K562 (cell line): ENCODE measurements at regions not wholly inside any gene's neighbourhood (a gene's known extent, or its start where the extent isn't known, plus 50 kb on each side); places are given as distances from the start of the nearest gene placed in this dataset.
A peak's percentile ranks its signal among the peaks of the same experiment; 100 is the strongest.

Source experiments
- ARID1B ChIP-seq: fragments of 450-650 bp; IDR thresholded peaks from 2 replicates; pipeline ENCODE4 v1.6.1; 2016; ENCODE audit warnings: antibody characterized with exemption, mild to moderate bottlenecking, inconsistent platforms
- CBFA2T3 ChIP-seq: fragments of 450-650 bp; IDR thresholded peaks from 2 replicates; pipeline ENCODE4 v1.6.1; 2017
- GABPA ChIP-seq: fragments of 200-800 bp; sonication (Bioruptor generic); conservative IDR thresholded peaks from 2 replicates; pipeline ENCODE4 v1.6.1; 2016; ENCODE audit warnings: low read depth, missing genetic modification characterization, missing compliant biosample characterization
- GTF2F1 ChIP-seq: IDR thresholded peaks from 2 replicates; pipeline ENCODE4 v1.6.1; 2011; ENCODE audit warnings: low read depth, low read length, improper control_type of control experiment
- IRF2 ChIP-seq: sonication (generic); formaldehyde crosslinking; IDR thresholded peaks from 2 replicates; pipeline ENCODE4 v1.8.1; 2022; ENCODE audit warnings: mild to moderate bottlenecking, missing genetic modification reagents
- JUNB ChIP-seq: fragments of 450-650 bp; formaldehyde crosslinking; conservative IDR thresholded peaks from 2 replicates; pipeline ENCODE4 v1.4.0; 2020; ENCODE audit warnings: mild to moderate bottlenecking
- KDM5B ChIP-seq: fragments of 200-600 bp; sonication (generic); IDR thresholded peaks from 2 replicates; pipeline ENCODE4 v1.6.1; 2012; ENCODE audit warnings: low read depth, mild to moderate bottlenecking, moderate library complexity, low read length, control low read depth, inconsistent platforms; ENCODE audit not compliant: insufficient replicate concordance
- LCOR ChIP-seq: sonication (generic); formaldehyde crosslinking; IDR thresholded peaks from 2 replicates; pipeline ENCODE4 v1.8.0; 2022; ENCODE audit warnings: mild to moderate bottlenecking, missing genetic modification reagents
- MED1 ChIP-seq: sonication (generic); formaldehyde crosslinking; IDR thresholded peaks from 2 replicates; pipeline ENCODE4 v1.8.1; 2023; ENCODE audit warnings: missing genetic modification reagents, borderline replicate concordance
- NR1H2 ChIP-seq: sonication (generic); formaldehyde crosslinking; IDR thresholded peaks from 2 replicates; pipeline ENCODE4 v1.4.0; 2020; ENCODE audit warnings: mild to moderate bottlenecking, missing genetic modification reagents
- NR2C1 ChIP-seq, 2 experiments: fragments of 450-650 bp; IDR thresholded peaks; 2 replicates each; pipeline ENCODE4 v1.6.1; 2017; ENCODE audit warnings: mild to moderate bottlenecking in 2 of 2, antibody characterized with exemption in 1 of 2, inconsistent platforms in 1 of 2, missing compliant biosample characterization in 1 of 2, missing genetic modification characterization in 1 of 2
- PHTF2 ChIP-seq: fragments of 250-450 bp; sonication (Bioruptor Pico); IDR thresholded peaks from 2 replicates; pipeline ENCODE4 v1.5.0; 2021; ENCODE audit warnings: mild to moderate bottlenecking
- POLR2G ChIP-seq: fragments of 200-400 bp; formaldehyde crosslinking; IDR thresholded peaks from 2 replicates; pipeline ENCODE4 v1.6.1; 2017; ENCODE audit warnings: low read depth, mild to moderate bottlenecking, antibody characterized with exemption, low read length, moderate library complexity
- RBBP5 ChIP-seq: fragments of 200-600 bp; sonication (generic); IDR thresholded peaks from 2 replicates; pipeline ENCODE4 v1.6.1; 2012; ENCODE audit warnings: borderline replicate concordance, mild to moderate bottlenecking, low read length, control low read depth, inconsistent platforms; ENCODE audit not compliant: insufficient read depth, poor library complexity, severe bottlenecking
- RBM39 ChIP-seq: fragments of 200-400 bp; formaldehyde crosslinking; optimal IDR thresholded peaks from 2 replicates; pipeline ENCODE3; 2018; ENCODE audit warnings: low read depth, low read length
- SMARCC2 ChIP-seq: fragments of 450-650 bp; IDR thresholded peaks from 2 replicates; pipeline ENCODE4 v1.6.1; 2017; ENCODE audit warnings: antibody characterized with exemption, moderate library complexity, mild to moderate bottlenecking, low read depth
- STAT5A ChIP-seq: IDR thresholded peaks from 2 replicates; pipeline ENCODE4 v1.6.1; 2012; ENCODE audit warnings: low read length, inconsistent platforms, borderline replicate concordance
- TBL1XR1 ChIP-seq, 2 experiments: IDR thresholded peaks; 2 replicates each; pipeline ENCODE4 v1.6.1; 2012; ENCODE audit warnings: improper control_type of control experiment in 2 of 2, low read length in 2 of 2, mild to moderate bottlenecking in 1 of 2
- ZNF197 ChIP-seq: fragments of 200-800 bp; sonication (Bioruptor generic); IDR thresholded peaks from 2 replicates; pipeline ENCODE4 v1.6.1; 2016; ENCODE audit warnings: low read depth, missing genetic modification characterization, missing compliant biosample characterization
- ZNF551 ChIP-seq: fragments of 250-450 bp; sonication (Bioruptor Pico); IDR thresholded peaks from 2 replicates; pipeline ENCODE4 v1.5.0; 2021; ENCODE audit warnings: mild to moderate bottlenecking, moderate library complexity
- TF ChIP-seq, protein P1 (sequence below): fragments of 250-450 bp; sonication (Bioruptor Pico); IDR thresholded peaks from 2 replicates; pipeline ENCODE4 v1.6.1; 2021; ENCODE audit warnings: mild to moderate bottlenecking
- TF ChIP-seq, protein P2 (sequence below): sonication (generic); formaldehyde crosslinking; IDR thresholded peaks from 2 replicates; pipeline ENCODE4 v1.9.0; 2022; ENCODE audit warnings: mild to moderate bottlenecking, missing genetic modification reagents
- TF ChIP-seq, protein P3 (sequence below): fragments of 250-450 bp; sonication (Bioruptor Pico); IDR thresholded peaks from 2 replicates; pipeline ENCODE4 v1.5.0; 2021; ENCODE audit warnings: mild to moderate bottlenecking, moderate library complexity

DNA sequence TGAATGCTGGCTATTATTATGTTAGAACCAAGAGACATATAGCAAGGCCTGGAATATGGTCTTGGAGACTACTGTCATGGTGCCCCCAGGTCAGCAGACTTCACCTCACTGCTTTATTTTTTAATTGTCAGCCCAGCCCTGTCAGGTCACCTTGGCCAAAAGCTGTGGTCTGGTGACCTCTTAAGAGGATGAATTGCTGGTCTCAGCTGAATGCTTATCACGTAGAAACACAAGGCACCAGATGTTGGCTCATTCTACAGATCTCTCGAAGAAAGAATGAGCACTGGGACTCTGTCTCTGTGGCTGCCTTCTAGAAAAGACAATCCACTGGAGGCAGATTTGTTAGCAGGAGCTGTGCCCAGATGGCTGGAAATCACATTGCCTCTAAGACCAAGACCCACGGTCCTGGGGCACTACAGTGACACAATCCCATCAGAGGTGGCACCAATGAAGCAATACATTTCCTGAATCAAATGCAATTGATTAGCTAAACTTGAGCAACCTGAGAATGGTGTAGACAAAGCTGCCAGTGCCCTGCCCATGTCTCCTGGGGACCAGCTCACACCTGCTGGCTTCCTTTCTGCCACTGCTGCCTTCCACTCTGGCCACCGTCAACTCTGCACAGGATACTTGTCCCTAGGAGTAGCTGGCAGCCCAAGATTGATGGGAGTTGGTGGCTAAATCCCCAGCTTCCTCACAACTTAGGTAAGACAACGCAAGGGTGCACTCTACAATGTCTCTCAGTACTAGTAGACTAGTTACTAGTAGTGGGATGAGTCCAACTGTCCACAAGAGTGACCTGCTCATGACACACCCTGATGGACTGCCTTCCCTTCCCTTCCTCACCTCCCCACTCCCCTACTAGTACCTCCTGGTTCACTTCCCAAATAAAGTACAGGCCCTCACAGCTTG, 384.9 kb upstream of the PROK2 start (continued):
- TF ChIP-seq RBBP5 (no peak), ZNF551 (CRISPR knock-in tag) (no peak), PHTF2 (CRISPR knock-in tag) (no peak), IRF2 (CRISPR knock-in tag) (no peak), ZNF197 (CRISPR knock-in tag) (0 out of 2 replicates have a peak, but pooled peaks have one; percentile 59), NR2C1 (IDR thresholded peaks at IDR 0.05) (peak; percentile 67), NR2C1 (tag; IDR thresholded peaks at IDR 0.05) (peak; percentile 83), GABPA (tag) (no peak), NR1H2 (no peak), STAT5A (peak; percentile 83), MED1 (CRISPR knock-in tag) (no peak), LCOR (peak; percentile 96), CBFA2T3 (peak; percentile 96), TBL1XR1 (IDR thresholded peaks at IDR 0.05; ENCODE audit: low read length in 2 of 2) (peak; percentile 54 to 90; a peak in 2 of 4 replicates), ARID1B (peak; percentile 95), POLR2G (no peak), JUNB (no peak), RBM39 (no peak), KDM5B (no peak), GTF2F1 (no peak), SMARCC2 (0 out of 2 replicates have a peak, but pooled peaks have one; percentile 36)
- TF ChIP-seq, protein P1, sequence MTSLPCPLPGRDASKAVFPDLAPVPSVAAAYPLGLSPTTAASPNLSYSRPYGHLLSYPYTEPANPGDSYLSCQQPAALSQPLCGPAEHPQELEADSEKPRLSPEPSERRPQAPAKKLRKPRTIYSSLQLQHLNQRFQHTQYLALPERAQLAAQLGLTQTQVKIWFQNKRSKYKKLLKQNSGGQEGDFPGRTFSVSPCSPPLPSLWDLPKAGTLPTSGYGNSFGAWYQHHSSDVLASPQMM (CRISPR knock-in tag): no peak
- TF ChIP-seq, protein P2, sequence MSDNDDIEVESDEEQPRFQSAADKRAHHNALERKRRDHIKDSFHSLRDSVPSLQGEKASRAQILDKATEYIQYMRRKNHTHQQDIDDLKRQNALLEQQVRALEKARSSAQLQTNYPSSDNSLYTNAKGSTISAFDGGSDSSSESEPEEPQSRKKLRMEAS (CRISPR knock-in tag): 0 out of 2 replicates have a peak, but pooled peaks have one; percentile 17
- TF ChIP-seq, protein P3, sequence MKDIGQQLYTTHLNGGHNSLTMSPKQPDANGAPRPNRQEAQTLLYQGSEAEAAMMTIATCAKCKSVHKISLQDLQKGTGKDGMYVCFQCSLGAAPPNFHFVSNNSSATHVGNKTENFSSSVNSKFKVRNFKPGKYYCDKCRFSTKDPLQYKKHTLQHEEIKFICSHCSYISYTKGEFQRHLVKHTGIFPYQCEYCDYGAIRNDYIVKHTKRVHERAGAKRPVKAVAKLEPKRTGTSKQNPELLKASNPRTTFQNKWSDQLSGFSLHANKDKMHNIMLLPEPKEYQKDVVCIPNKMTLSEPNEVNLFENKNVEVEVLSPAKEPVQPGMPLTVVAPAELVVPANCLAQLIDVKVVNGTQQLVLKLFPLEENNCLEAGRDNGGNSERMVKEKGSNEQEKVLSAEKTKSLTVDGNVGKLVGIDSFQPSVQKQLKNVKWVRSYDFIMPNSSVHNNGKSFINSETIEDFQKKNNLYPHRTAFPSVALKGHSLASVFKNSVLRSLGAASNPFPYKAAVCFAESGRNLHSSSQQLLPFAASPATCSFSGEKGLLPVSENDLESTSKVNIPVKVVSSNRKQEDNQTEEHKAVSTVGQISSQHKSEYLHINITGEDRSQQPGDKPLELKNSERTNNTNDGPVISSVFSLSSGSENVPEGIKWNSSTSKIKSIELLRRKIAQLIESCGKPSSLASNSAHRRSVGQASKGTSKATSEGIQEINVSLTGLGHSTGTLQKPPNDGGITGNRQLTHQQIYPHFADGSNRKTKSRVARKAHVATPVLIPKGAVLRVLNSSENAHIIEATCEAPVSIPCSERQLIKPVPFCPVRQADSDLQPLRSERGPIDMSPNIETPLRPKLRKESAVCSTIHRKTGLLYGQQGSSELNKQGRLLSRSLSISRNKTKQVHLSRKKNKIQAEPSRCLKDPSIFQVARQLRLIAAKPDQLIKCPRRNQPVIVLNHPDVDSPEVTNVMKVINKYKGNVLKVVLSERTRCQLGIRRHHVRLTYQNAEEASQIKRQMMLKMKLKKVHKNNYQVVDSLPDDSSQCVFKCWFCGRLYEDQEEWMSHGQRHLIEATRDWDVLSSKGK (CRISPR knock-in tag): no peak
